ENCODE measurements at regions not wholly inside any gene's neighbourhood (a gene's known extent, or its start where the extent isn't known, plus 50 kb on each side); places are given as distances from the start of the nearest gene placed in this dataset.
"Not testable (repeated sequence)": the region's sequence is repeated elsewhere in the genome, so short reads cannot be mapped to it uniquely, and the experiment has no call there.

DNA sequence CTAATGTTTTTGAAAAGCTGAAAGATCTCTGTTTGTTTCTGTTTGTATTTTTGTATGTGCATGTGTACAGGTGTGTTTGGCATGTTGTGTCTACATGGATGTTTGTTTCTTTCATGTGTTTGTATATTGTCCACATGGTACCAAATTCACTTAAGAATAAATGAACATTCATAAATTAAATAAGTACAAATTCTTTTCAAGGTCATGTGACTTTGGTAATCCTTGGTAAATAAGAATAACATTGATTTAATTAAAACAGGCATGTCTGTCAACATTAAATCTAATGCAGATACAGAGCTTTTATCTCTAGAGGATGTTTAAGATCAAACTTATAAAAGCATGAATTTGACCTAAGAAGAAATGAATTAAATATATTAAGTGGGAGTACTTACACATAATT, 219.8 kb upstream of the EPHA7 start:
- no peak for DNase-seq (ENCODE audit: low read depth)

DNA sequence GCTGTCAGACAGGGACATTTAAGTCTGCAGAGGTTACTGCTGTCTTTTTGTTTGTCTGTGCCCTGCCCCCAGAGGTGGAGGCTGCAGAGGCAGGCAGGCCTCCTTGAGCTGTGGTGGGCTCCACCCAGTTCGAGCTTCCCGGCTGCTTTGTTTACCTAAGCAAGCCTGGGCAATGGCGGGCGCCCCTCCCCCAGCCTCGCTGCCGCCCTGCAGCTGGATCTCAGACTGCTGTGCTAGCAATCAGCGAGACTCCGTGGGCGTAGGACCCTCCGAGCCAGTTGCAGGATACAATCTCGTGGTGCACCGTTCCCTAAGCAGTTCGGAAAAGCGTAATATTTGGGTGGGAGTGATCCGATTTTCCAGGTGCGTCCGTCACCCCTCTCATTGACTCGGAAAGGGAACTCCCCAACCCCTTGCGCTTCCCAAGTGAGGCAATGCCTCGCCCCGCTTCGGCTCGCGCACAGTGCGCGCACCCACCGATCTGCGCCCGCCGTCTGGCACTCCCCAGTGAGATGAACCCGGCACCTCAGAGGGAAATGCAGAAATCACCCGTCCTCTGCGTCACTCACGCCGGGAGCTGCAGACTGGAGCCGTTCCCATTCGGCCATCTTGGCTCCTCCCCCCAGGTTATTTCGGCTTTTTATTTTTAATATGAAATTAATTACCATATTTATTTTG, 217.8 kb upstream of the EPHA7 start:
- DNase-seq (ENCODE audit: low read depth) = not testable (repeated sequence)

DNA sequence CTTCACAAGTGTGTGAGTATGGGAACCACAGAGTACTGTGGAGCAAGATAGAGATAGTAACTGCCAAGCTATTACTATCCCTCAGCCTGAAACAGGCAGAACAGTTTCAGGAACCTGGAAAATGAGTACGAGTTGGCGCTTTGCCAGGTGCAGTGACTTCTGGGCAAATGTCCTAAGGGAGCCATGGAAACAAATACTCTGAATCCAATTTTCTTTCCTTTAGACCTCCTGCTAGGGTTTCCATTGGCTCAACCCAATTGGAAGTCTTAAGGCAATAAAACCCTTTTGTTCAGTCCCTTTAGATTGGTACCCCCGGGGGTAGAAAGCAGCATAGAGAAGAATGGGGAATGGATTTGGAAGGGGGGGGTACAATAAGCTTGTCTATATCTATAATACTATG, 205.0 kb upstream of the EPHA7 start:
- no peak for DNase-seq (ENCODE audit: low read depth)

DNA sequence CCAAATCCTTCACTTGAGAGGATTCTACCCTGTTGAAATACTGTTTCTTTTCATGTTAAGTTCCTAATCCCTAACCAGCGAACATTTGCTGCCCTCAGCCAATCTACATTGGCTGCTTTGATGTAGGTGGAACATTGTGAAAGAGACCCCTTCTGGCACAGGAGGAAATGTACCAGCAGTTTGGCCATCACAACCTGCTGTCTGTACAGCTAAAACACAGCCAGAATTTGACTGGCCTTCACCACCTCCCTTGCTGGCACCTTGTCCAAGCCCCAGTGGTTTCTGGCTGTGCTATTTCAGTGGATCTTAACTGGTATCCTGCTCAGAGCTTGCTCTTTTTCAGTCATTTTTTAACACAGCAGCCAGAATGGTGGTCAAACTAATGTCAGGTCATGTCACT, 202.1 kb upstream of the EPHA7 start:
- no peak for DNase-seq (ENCODE audit: low read depth)

DNA sequence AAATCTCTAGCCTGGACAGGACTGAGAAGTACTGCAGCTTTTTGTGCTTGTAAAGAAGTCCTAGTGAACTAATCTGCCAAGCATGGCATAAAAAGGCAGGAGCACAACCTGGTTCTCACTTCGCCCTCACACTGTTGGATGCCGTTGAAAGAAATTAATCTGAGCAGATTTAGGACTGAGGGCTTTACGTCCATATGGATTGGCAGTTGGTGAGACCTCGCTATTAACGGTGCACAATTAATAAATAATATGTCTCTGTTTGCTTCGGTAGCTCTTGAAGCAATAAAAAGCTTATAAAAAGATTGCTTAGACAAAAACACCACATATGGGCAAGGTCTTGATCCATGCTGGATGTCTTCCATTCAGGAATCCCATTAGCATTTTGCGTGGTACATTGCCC, 185.6 kb upstream of the EPHA7 start:
- DNase-seq (ENCODE audit: low read depth) = no peak

DNA sequence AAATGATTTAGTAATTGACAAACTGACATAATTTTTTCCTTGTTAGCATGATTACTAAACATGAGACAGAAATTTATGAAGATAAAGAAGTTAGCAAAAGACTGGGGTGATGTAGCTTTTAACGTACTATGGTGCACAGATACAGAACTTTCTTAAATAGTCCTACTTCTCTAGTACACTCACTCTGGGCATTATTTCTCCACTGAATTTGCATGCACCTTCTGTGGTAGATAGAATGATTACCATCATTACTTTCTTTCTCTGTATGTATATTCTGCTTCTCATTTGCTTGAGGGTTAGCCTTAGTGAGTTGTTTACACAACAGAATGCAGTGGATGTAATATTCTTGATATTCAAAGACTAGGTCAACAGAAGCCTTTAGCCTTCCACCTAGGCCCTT, 173.1 kb upstream of the EPHA7 start:
- DNase-seq (ENCODE audit: low read depth) = no peak

DNA sequence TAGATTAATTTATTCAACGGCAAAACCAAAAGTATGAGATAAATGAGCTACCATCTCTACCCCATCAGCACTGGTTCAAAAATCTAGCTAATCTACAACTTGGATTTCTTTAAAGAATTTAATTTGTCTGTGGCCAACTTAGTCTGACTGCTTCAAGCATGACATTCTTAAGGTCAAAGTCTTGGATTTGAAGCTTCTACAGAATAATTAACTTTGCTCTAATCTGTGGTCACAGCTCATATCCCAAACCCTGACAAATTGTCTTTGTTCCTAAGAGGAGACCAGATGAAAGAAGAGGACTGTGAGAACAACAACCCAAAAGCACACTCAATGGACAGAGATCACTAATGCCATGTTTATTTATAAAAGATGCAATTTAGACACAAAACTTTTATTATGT, 166.9 kb upstream of the EPHA7 start:
- DNase-seq (ENCODE audit: low read depth) = no peak

DNA sequence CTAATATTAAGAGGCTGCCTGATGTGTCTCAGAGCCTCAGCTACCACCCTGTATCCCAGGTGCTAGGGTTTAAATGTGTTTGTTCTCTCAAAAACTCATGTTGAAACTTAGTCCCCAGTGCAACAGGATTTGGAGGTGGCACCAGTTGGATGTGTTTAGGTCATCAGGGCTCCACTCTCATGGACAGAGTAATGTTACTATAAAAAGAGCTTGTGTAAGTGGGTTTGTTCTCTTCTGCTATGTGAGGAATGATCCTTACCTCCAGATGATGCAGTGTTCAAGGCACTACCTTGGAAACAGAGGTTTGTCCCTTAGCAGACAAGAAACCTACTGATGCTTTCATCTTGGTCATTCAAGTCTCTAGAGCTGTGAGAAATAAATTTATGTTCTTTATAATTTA, 164.9 kb upstream of the EPHA7 start:
- no peak for DNase-seq (ENCODE audit: low read depth)

DNA sequence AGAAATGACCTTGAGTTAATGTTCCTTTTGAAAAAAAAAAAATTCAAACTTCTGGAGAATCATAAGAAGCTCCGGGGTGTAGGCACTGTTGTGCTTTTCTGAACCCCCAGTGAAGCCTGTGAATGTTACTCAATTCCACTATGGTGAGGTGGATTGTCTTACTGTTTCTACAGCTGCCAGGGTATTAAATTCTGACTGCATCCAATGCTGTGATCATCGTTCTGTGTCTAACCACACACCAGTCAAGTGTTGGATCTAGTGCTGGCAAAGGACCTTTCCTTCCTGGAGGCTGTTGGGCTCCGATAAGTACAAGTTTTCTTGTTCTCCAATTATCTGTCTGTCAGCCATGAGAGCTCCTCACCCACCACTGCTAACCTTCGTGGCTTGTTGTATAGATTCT, 162.0 kb upstream of the EPHA7 start:
- no peak for DNase-seq (ENCODE audit: low read depth)

DNA sequence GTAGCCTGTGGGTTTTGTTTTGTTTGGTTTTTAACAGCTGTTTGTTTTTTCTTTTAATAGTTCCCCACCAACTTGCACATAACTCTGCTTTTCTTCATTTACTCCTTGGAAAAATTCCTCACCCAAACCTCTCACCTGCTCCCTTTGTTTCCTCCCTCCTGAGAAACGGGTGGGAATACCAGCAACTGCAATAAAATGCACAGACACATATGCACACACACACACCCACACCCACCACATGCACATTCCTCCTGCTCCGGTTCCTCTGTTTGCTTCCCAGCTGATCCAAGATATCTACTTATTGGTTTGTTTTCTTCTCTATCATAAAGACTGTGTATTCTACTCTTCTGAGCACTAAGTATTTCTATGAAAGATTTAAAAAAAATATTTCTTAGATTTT, 161.1 kb upstream of the EPHA7 start:
- DNase-seq (ENCODE audit: low read depth) = no peak

DNA sequence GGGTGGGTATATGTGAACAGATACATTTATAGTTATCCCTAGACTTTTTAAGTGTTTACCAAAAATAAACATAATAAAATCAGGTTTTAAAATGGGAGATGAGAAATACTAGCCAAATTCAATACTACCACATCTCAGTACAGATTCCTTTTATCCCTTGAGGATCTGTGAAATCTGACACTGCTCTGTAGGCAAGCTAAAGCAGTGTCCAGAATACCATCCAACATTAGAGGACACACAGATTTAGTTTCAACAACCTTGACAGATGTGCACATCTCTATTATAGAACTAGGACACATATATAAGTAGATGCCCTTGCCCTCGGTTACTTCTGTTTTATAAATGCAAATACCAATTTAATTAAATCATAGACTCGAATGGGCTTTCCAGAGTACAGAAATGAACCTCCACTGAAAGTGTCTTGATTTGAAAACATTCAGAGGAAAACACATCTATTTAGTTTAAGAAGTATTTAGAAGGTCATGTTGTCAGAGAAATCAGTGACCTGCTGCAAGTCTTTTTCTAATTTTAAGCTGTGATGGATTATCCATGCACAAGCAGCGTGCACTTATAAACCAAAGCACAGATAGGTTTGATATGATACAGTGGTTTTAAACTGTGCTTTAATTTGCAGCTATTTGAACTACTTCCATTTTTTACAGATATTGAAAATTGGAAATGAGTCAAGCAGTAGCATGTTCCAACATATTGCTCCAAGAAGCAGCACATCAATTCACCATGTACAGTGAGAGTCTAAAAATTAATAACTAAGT, 156.3 kb upstream of the EPHA7 start:
- DNase-seq (ENCODE audit: low read depth) = no peak

DNA sequence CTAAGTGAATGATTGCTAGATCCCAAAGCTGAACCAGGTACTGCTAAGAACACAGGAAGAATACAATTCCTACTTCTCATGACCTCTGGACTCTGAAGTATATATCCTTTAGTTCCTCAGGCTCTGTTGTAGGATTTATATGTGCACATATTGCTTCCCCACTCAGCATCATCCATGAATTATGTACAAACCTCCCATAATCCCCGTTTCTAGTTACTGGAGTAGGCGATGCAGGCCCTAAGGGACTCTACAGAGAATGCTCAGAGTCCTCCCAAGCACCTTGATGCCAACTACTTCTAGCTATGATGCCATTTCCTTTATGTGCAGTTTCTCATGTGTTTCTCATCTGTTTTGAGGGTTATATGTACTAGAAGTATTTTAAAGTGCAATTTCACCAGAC, 154.9 kb upstream of the EPHA7 start:
- no peak for DNase-seq (ENCODE audit: low read depth)

DNA sequence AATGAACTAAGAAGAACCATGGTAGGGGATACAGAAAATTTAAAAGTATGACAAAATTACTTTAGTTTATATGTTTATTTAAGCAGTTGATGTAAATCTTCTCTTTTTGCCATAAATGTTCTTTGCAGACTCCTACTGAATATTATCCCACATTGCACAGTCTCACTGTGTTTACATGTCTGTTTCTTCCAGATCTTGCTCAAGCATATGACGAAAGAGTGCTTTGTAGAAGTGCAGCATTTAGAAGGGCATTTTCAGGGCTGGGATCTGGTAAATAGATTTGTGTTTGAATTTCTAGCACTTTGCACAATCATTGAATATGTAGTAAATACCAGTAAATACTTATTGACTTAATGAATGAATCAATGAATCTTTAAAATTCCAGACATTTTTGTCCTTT, 152.0 kb upstream of the EPHA7 start:
- DNase-seq (ENCODE audit: low read depth) = no peak

DNA sequence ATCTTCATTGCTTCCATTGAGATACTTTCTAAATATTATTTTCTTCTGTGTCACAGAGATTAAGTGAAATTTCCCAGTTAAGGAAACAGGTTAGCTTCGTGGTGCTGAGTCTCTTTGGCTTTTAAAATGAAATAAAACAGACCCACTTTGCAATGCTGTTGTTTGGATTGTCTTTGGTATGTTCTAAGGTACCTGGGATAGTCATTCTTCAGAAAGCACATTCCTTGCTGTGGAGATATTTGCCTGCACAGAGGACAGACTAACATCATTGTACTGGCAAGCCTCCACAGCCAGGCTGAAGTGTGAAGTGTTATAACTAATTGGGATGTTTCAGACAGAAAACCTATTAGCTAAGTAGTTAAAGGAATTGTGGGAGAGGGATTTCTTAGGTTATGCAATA, 148.8 kb upstream of the EPHA7 start:
- DNase-seq (ENCODE audit: low read depth) = no peak

DNA sequence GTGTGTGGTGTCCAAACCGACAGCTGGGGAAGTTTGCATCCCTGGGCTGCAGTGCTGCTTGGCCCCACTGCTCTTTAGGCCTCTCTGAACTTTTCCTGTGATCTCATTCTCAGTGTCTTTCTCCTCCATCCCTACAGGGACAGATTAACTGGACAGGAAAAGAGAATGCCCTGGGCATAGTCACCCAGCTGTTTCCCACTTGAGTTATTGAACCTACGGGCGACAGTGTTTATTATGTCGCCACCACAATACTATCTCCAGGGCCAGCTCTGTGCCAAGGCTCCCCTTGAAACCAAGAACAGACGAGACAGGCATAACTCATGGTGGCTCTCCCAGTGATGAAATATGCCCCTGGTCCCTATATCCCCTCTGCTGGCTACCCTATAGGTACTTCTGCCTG, 147.8 kb upstream of the EPHA7 start:
- DNase-seq (ENCODE audit: low read depth) = no peak

DNA sequence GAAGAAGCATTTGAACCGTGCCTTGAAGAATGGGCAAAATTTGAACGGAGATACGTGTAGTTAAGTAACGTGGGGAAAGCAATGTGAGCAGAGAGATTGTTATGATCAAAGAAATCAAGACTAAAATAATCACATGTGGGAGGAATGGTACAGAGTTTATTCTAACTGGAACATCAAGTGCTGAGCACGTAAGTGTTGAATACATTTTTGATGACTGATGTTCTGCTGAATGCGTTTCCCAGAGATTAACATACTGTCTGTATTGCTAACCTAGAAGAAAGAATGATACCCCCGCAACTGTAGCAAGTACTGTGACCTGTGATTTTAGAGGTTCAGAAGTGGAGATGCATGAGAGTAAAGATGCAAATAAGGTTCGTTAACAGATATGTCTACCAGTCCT, 146.9 kb upstream of the EPHA7 start:
- no peak for DNase-seq (ENCODE audit: low read depth)

DNA sequence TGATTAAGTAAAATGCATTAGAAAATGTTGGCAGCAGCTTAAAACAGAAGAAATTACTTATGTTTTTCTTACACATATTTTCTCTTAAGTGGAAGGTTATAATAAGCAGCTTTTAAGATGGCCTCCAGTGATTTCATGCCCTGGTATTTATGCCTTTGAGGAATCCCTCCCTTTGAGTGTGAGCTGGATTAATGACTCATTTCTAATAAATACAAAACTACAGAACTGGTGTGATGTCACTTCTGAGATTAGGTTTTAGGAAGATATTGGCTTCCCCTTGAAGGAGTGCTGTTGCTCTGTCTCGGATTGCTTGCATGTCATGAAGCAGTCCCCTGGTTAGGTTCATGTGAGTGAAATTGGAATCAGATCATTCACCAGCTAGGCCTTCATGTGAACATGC, 143.2 kb upstream of the EPHA7 start:
- DNase-seq (ENCODE audit: low read depth) = peak; percentile 36

DNA sequence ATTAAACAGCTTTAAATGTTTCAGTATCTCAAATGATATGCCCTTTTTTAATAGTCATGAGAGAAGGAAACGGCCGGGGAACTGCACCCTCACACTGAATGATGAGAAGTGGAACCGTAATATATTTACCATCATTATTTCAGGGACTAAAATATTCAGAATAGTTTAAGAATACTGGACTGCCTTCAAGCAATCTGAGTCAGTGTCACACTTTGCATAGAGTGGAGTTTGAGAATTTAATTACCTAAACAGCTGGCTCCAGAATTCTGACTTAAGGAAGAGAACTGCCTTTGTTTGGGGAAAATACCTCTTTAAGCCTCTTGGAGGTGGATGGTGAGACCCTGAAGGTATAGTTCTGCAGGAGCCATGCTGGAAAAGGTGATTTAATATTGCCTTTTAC, 135.9 kb upstream of the EPHA7 start:
- DNase-seq (ENCODE audit: low read depth) = no peak

DNA sequence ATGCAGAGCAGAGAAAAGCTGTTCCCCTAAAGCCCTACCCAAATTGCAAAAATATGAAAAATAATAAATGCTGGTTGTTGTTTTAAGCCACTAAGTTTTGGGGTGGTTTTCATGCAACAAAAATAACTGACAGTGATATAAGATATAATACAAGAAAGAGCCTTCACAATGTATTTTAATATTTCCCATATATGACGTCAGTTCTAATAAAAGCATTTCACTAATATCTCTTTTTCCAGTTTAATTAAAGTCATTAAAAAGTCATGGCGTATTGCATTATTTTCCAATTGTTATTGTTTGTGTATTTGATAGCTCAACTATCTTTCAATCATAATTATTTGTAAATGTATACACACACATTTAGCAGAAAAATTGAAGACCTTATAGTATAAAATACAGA, 134.7 kb upstream of the EPHA7 start:
- no peak for DNase-seq (ENCODE audit: low read depth)

DNA sequence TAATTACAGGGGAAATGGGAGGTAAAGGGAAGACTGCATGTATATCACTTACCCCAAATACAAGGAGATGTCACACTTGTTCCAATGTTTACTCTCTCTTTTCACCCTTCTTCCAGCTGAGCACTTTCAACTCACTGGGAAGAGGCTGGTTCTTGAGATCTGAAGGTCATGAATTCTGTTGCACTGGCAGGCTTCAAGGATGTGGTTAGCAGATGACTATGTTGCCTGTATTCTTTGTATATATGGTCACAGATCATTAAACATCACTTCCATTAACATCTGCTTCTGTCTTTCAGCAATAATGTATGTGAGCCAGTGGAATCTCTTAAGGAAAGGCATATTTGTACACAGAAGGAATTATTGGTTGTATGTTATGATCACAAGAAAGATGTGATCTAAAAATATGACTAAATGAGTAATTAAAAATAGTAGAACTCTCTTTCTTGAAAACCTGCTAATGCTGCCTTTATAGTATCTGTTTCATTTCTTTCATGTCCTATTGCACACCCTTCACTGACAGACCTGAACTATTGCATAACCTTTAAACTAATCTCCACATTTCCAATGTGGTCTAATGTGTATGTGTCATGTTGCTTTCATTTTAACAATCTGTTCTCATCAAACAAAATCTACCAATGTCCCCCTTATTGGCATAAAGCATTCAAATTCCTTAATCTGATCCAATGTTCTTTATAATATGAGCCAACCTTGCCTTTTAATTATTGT, 131.4 kb upstream of the EPHA7 start:
- DNase-seq (ENCODE audit: low read depth) = no peak

DNA sequence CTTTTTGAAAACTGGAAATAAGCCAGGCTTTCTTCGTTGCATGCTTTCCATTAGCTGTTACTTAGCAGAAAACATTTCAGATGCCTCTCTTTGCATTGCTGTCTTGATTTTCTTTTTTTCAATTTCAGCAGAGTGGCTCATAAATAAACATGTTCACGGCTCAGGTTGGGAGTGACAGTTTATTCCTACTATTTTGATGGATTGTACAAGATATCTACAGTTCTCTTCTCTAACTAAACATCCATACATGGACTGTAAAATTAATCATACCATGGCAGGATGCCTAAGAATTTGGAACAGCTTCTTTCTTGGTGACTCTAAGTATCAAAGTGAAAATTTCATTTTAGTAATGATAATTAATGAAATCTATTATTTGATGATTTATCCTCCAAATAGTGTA, 130.5 kb upstream of the EPHA7 start:
- DNase-seq (ENCODE audit: low read depth) = no peak

DNA sequence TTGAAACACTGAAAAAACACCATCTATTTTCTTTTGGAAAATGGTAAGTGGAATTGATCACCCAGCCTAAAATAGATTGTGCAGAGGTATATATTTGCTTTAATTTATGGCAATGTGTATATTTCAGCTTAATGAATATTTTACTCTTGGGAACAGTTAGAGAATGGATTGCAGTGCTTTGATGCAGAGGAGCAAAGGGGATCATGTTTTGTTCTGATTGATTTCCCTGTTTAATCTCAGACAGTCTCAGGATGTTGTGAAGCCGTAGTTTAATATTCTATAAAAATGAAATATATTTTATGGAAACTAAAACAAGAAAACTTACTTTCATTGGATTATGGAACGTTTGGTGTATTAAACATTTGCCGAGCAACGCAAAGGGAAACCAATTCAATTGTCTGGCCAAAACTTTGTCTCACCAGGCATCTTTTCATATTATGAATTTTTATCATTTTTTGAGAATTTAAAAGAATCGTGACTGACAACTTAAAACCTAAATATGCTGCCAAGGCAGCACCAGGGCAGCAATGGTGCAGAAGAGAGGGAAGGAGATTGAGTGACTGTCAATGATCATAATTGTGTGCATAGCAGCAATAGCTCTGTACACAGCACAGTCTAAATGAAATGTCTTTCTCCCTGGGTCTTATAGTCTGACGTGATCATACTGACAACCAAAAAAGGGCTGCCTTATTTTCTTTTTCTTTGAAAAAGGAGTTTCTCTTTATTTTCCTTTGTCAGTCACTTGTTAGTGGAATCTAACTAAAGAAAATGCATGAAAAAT, 105.5 kb upstream of the EPHA7 start:
- DNase-seq (ENCODE audit: low read depth) = no peak

DNA sequence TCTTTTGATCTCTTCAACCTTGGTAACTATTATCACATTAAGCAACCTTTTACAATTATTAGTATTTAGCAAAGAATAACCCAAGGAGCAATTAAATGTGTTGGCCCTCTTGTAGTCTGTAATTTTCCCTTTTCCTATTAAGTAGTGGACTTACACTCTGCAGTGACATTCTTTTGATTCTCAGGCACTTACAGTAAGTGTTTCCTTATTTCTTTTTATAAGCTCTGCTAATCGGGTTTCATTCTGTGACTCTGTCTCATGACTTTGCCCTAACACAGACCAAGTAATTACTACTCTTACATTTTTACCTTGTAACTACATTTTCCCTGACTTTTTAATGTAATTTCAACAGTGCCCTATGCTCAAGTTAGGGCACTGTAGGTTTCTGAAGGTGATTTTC, 104.0 kb upstream of the EPHA7 start:
- DNase-seq (ENCODE audit: low read depth) = no peak

Measured in non-pigmented ciliary epithelial cell (primary cell).